ENCODE measurements at regions not wholly inside any gene's neighbourhood (a gene's known extent, or its start where the extent isn't known, plus 50 kb on each side); places are given as distances from the start of the nearest gene placed in this dataset.
A peak's percentile ranks its signal among the peaks of the same experiment; 100 is the strongest.

DNA sequence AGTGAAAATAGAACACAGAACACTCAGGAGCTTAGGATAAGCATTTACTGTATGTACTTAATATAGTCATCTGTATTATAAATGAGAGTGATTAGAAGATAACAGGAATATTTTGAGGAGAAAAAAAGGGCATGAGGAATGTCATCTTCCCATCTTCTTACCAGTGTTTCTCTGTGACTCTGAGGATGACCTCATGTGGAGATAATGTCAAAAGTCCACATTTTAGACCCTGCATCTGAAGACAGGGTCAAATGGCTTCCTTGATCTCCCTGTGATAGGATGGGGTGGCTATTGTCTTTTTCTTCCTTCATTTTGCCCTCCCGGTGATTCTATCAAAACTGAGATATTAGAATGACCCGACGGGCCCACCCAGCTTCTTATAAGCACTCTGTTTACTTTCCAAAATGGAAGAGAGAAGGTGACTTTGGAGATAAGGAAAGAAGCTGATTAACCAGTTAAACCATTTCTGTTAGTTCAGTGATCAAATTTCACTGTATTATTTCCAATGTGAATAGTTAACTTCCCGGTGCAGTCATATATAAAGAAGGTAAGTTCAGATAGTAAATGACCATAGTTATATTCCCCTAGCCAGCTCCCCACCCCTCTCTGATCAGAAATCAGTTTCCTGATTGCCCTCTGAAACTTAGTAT, 115.7 kb upstream of the SALL4 start:
- DNase-seq = no peak

DNA sequence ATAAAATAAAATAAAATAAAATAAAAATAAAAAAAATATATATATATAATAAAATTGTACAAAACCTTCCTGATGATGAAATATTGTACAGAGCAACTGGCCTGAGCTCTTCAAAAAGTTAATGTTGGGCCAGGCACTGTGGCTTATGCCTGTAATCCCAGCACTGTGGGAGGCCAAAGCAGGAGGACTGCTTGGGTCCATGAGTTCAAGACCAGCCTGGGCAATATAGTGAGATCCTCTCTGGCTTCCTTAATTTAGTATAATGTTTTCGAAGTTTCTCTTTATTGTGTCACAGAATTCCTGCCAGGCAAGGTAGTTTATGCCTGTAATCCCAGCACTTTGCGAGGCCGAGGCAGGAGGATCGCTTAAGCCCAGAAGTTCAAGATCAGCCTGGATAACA, 113.9 kb upstream of the SALL4 start:
- no peak for DNase-seq

DNA sequence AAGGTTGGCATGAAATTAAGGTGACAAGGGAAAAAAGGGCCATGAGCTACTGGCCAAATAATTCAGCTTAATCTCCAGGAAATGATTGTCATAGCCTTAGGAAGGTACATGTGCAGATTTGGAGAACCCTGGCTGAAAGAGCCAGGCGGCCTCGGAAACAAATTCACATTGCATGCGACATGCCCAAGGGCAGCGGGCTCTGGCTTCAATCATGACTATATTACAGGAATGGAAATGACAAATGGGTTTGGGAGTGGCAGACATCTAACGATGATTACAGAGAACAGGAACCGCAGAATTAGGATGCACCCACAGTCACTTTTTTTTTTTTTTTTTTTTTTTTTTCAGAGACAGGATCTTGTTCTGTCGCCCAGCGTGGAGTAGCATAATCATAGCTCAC, 112.4 kb upstream of the SALL4 start:
- DNase-seq = peak in 1 of 2 experiments; percentile 25

DNA sequence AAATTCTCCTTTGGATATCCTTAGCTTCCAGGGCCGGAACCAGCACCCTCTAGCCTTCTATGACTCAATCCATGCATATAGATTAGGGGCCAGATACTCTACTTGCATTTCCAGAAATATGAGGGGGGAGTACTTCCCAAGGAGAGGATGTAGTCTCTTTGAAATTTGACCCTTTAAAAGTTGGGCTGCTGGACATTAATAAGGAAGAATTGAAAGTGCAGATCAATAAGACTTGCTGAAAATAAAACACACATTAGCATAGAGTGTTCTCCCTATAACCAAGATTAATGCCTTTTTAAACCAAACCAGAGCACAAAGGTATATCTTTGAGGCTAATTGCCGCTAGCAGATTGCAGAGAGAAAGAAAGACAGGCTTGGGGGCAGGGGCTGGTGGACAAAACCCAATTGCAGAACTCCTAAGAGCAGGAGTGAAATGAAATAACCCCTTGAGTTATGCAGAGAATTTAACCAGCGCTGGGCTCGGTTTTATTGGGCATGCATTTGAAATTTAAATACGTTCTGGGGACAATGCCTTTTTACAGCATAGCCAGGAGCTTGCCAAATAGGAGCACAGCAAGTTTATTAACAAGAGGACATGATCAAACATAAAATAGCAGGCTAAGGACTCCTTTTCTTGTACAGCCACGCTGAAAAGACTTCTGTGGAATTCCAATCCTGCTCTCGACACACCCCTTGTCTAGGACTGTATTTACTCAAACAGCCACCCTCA, 108.2 kb upstream of the SALL4 start:
- DNase-seq = no peak

DNA sequence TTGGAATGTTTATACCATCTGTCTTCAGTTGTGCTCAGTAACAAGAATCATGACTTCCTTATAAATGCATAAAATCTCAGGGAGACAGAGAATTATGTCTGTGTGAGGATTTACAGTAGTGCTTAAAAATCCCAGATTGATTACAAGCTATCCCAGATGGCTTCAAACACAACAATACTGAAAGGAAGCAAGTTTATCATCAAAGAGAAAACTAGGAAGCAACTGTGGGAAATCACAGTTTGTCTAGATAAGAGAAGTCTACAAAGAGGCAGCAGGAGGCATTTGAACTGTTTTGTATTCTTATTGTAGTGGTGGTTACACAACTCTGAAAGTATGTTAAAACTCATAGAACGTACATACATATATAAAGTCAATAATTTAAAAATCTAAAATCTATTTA, 104.4 kb upstream of the SALL4 start:
- no peak for DNase-seq

DNA sequence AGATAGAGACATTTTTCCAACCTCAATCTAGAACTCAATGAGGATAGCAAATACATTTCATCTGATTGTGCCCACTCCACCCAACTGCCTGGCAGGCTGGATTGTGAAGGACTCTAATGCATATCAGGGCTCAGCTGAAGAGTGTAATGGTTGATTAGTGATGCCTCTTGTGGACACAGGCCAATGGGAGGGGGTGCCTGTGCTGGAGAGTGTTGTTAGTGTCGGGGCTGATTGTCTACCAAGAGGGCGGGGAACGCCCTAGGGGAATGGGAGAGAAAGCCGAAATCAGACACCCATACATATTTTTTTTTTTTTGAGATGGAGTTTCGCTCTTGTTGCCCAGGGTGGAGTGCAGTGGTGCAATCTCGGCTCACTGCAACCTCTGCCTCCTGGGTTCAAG, 103.7 kb upstream of the SALL4 start:
- no peak for DNase-seq

DNA sequence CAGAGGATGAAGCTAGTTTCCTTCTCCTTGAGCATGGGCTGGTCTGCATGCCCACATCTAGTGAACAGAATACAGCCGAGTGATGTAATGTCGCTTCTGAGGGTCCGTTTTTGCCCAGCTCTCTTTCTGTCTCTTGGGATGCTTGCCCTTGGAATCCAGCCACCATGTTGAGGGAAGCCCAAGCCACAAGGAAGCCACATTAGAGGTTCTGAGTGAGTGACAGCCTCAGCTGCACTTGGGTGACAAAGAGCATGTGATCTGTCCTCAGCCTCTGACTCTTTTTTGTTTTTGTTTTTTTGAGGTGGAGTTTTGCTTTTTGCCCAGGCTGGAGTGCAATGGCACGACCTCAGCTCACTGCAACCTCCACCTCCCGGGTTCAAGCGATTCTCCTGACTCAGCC, 100.6 kb upstream of the SALL4 start:
- no peak for DNase-seq

DNA sequence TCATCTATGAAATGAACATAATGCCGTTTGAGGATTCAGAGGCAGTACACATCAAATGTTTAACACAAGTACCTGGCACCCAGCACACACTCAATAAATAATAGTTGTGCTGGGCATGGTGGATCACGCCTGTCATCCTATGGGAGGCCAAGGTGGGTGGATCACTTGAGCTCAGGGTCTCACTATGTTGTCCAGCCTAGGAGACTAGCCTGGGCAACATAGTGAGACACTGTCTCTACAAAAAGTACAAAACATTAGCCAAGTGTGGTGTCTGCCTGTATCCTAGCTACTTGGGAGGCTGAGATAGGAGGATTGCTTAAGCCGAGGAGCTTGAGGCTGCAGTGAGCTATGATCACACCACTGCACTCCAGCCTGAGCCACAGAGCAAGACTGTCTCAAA, 98.1 kb upstream of the SALL4 start:
- no peak for DNase-seq

DNA sequence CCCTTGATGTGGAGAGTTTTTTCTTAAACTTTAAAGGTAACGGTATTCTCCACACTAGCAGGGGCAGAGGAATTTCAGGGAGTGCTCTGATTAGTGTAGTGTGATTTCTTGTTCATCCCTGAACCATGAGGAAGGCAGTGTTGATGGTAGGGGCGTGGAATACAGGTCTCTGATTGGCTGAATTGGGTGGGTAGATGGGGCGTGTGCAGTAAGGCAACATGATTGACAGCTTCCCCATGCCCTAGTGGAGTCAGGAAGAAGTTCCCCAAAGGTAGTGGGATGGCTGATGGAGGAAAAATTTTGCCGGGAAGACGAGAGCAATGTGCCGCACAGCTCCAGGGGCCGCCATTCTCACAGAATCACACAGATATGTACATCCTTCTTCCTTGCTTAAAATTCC, 97.4 kb upstream of the SALL4 start:
- DNase-seq = no peak

DNA sequence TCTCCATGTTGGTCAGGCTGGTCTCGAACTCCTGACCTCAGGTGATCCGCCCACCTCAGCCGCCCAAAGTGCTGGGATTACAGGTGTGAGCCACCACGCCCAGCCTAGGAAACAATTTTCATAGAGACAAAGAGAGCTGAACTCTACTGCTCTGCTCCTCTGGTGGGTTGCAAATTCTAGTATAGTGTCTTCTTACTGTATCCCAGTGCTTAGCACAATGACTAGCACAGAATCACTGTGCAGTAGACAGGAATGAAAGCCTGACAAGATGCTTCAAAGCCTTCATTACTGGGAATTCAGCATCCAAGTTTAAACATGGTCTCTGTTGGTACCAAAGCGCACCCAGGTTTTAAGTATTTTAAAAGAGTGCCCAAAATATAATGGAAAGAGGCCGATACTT, 96.5 kb upstream of the SALL4 start:
- no peak for DNase-seq

DNA sequence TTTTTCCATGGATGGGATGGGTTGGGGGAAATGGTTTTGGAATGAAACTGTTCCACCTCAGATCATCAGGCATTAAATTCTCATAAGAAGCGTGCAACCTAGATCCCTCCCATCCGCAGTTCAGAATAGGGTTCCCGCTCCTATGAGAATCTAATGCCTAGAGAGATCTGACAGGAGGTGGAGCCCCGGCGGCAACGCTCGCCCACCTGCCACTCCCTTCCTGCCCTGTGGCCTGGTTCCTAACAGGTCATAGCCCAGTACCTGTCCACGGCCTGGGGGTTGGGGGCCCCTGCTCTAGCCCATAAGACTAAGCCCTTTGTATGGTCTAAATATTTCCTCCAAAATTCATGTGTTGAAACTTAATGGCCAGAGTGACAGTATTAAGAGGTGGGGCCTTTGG, 92.3 kb upstream of the SALL4 start:
- no peak for DNase-seq

DNA sequence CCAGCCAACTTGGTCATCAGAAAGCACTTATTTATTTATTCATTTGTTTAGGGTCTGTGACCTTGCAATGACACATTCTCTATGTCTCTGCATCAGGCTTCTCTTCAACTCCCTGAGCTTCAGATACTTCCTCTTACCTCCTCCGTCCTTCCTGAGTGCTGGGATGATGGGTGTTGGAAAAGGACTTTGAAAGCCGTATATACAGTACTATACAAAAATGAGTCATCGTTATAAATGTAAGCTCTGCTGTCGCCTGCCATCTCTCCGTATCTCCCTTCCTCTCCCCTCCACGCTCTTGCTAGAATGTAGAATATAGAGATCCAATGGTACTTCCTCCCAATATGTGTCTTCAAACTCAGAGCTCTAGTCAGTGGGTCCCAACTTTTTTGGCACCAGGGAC, 91.9 kb upstream of the SALL4 start:
- DNase-seq = no peak

DNA sequence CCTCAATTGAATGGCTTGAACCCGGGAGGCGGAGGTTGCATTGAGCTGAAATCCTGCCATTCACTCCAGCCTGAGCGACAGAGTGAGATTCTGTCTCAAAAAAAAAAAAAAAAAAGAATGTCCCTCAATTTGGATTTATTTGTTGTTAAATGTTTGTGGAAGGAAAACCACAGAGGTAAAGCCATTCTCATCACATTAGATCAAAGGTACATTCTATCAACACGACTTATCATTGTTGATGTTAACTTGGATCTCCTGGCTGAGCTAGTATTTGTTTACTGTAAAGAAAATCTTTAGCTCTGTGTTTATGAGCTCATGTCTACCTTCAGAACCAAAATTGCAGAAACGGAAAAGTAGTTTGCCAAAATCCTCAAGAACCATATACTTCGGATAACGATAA, 91.4 kb upstream of the SALL4 start:
- no peak for DNase-seq

DNA sequence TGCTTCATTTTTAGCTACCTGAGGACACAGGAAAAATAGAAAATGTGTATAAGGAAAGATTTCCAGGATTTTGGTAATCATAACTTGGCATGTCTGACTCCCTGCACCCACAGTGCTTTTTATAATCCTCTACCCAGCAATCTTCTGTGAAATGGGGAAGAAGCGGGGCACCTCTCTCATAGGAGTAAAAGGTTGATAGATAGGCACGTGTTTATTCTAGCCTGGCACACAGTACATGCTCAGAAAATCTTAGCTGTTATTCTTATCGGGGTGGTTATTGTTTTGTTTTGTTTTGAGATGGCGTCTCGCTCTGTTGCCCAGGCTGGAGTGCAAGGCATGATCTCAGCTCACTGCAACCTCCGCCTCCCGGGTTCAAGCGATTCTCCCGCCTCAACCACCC, 87.7 kb upstream of the SALL4 start:
- DNase-seq = no peak

DNA sequence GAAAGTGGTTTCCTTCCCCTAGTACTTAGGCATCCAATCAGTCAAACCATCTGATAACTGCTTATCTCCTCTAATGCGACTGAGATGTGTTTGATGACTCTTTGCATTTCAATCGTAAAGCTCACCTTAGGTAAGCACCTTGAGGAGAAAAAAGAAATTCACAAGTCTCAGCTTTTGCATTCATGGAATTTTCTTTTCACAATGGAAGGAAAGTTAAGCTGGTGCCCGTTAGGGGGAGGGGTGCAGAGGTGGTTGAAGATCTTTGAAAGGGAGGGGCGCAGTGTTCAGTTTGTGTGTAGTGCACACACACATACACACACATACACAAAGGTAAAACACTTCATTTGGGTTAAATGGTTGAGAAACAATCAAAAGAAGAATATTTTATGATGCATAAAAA, 87.1 kb upstream of the SALL4 start:
- no peak for DNase-seq

DNA sequence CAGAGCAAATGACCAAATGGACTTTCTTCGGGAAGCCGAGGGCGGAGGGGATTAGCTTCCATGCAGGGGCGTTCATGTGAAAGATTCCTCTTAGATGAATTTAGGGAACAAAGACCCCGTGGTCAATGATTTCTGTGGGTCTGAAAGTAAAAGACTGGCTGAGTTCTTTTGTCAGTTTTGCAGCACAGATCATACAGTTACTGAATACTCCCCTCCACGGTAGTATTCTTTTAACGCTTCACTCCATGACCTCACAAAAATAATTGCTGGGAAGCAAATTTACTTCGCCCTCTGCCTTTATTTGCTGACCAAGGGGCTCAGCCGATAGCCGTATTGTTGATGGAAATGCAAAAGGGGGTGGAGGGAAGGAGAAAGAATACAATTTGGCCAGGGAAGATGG, 86.0 kb upstream of the SALL4 start:
- DNase-seq = no peak

DNA sequence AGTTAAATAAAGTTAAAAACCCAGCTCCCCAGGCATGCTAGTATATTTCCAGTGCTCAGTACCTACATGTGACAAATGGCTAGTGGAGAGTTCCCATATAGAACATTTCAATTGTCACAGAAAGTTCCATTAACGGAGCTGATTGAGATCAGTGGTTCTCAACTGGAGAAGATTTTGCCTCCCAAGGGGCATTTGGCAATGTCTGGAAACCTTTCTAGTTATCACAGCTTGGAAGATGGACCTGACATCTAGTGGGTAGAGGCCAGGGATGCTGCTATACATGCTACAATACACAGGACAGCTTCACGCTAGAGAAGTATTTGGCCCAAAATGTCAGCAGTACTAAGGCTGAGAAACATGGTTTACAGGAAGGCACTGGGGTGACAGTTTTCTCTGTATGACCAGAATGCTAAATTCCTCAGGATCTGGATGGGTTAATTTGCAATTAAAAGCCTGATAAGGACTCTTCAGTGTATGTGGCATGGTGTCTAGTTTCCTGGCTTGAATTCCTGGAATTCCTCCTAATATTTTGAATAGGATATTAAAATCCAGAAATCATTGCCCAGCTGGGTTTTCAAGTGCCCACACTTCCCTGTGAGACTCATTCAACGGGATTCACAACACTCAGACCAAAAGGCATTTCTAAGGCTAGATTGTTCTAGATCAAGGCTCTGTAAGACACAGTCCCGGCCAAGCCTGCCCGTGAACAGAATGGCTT, 84.7 kb upstream of the SALL4 start:
- DNase-seq = no peak

DNA sequence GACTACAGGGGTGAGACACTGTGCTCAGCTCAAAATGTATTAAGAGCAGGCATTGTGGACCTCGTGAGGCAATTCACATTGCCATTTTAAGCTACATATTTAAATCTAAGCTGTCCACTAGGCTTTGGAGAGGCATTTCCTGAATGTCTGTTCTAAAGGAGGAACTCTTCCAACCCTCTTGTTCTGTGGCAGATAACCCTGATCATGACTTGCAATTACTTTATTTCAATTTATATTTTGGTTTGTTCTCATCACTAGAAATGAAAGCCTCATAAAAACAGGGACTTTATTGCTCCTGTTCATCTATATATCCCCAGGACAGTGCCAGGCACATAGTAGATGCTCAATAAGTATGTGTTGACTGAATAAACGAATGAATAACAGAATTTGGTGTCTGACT, 84.0 kb upstream of the SALL4 start:
- DNase-seq = no peak

DNA sequence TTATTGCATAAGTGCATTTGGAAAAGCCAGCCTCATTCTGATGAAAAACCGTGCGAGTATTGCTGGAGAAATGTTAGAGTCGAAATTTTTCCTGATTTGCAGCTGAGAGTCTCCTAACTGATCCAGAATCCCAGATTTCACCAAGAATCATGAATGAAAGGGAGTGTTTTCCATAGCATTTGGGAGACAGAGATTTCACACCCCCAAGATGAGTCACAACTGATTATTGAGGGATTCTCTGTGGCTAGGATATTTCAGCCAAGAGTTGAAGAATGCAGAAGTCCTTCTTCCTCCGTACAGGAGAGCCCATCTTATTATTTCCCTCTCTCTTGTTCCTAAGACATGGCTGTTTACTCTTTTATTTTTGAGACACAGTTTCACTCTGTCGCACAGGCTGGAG, 82.2 kb upstream of the SALL4 start:
- DNase-seq = no peak

DNA sequence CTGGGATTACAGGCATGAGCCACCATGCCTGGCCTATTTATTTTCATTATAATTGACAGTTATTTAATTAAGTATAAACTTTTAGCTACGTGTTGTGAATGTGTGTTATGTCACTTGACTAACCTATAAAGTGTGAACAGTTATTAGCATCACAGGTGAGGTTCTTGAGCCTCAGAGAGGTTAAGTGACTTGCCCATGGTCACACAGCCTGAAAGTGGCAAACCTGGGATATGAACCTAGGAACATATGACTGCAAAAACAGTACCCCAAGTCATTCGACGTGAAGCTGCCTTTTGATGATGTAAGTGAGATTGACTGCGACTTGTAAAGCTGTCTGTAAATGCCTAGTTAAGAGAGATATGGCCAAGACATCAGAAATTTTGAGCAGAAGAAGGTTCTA, 77.9 kb upstream of the SALL4 start:
- DNase-seq = no peak

DNA sequence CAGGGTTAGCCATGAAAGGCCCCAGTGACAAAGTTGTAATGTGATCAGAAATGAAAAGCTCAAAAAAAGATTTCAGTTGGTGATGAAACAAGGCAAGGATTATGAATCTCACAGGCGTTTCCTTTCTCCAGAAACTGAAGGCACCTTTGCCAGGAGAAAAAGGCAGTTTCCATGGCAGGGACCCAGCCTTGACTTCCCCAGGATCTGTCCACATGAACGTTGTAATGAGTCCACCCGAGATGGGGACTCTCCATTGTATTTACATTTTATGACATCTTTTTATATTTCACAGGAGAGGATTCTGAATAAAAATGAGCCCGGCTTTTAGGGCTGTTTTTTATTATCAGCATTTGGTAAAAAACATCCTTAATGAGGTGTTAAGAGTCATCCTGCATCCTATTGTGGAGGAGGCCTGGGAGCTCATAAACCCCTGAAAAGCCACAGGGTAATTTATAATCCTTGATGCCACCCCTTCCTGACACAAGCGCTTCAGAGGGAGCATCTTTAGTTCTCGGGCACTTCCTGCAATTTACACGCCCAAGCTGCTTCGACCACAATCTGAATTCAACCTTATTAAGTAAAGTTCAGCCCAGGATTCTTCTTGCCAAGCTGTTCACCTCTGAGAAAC, 74.1 kb upstream of the SALL4 start:
- no peak for DNase-seq

DNA sequence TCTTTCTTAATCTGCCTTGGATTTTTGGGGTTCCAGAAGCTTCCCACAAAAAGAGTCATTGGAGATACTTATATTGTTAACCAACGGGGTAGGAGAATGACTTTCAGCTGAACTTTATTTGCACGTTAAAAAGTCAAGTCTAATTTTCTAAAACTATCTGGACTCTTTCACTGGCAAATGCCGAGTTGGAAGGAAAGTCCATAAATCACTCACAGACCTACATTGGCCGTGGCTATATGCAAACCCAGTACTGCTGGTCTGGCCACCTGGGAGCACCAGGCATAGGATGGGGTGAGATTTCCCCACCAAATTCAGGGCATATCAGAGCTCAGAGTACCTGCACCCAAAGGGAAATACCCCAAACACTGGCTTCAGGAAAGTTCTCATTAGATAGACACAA, 71.3 kb upstream of the SALL4 start:
- DNase-seq = no peak

DNA sequence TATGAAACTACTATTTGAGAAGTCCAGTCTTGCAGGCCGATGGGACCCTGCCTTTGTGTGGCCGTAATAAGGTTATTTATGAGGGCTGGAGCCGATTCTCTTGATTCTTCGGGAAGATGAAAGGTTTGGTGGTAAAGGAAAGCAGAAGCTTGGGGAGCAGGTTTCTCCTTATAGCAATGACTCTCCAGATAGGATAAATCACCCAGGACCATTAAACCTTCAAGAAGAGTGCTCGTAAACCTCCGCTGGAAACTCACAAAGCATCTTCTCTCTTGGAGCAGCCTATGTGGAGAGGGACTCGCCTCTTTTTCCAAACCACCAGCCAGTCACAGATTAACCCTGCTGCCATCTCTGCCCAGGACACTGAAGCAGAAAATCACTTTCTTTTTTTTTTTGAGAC, 69.6 kb upstream of the SALL4 start:
- no peak for DNase-seq

DNA sequence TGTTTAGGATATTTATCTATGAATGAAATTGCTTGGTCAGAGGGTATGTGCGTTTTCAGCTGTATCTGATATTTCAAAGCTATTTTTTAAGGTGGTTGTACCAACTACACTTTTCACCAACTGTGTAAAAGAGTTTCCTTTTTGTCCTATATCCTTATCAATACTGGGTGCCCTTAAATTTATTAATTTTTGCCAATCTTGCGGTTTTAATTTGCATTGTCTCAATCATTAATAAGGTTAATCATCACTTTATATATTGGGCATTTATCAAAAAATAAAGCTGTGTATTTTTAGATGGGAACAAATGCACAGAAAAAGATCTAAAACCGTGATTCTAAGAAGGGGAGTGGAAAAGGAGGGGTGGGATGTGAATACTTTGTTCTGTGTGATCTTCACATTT, 66.7 kb upstream of the SALL4 start:
- DNase-seq = no peak

Measured in NCI-H2081 (cell line).